Osteoblast (primary cell): ENCODE measurements at regions not wholly inside any gene's neighbourhood (a gene's known extent, or its start where the extent isn't known, plus 50 kb on each side); places are given as distances from the start of the nearest gene placed in this dataset.
A peak's percentile ranks its signal among the peaks of the same experiment; 100 is the strongest.

ENCODE experiments used
- DNase-seq: peaks from one replicate; pipeline ENCODE4 v3.0.0; 2011; ENCODE audit warnings: low spot score, mixed read lengths; ENCODE audit not compliant: insufficient read length; ENCODE audit errors: missing footprints
- H2AFZ ChIP-seq: 2 replicates; pipeline ENCODE4 v1.6.0; 2011; ENCODE audit warnings: mild to moderate bottlenecking, low read length
- H3K27ac ChIP-seq: 2 replicates; pipeline ENCODE4 v1.5.1; 2011; ENCODE audit warnings: mild to moderate bottlenecking, low read depth, low read length, moderate library complexity
- H3K27me3 ChIP-seq: 2 replicates; pipeline ENCODE4 v1.6.0; 2012; ENCODE audit warnings: mild to moderate bottlenecking, control low read depth, inconsistent platforms, low read length, moderate library complexity; ENCODE audit not compliant: insufficient read depth
- H3K36me3 ChIP-seq: 2 replicates; pipeline ENCODE4 v1.5.1; 2011; ENCODE audit warnings: mild to moderate bottlenecking, low read length, control low read depth, moderate library complexity; ENCODE audit not compliant: insufficient read depth
- H3K4me1 ChIP-seq: 2 replicates; pipeline ENCODE4 v1.5.1; 2011; ENCODE audit warnings: mild to moderate bottlenecking, low read length, control low read depth, moderate library complexity; ENCODE audit not compliant: insufficient read depth
- H3K4me2 ChIP-seq: 2 replicates; pipeline ENCODE4 v1.6.0; 2011; ENCODE audit warnings: mild to moderate bottlenecking, low read length; ENCODE audit not compliant: insufficient read depth
- H3K4me3 ChIP-seq: fragments of 200-600 bp; sonication (generic); 3 replicates; pipeline ENCODE4 v1.5.1; 2012; ENCODE audit warnings: mild to moderate bottlenecking, low read length, inconsistent platforms; ENCODE audit not compliant: insufficient read depth
- H3K79me2 ChIP-seq: 2 replicates; pipeline ENCODE4 v1.6.0; 2012; ENCODE audit warnings: mild to moderate bottlenecking, low read length, control low read depth, inconsistent platforms; ENCODE audit not compliant: insufficient read depth
- H3K9me3 ChIP-seq: 2 replicates; pipeline ENCODE4 v1.5.1; 2011; ENCODE audit warnings: low read depth, low read length, control low read depth
- H4K20me1 ChIP-seq: 2 replicates; pipeline ENCODE4 v1.6.0; 2012; ENCODE audit warnings: mild to moderate bottlenecking, low read length, control low read depth; ENCODE audit not compliant: insufficient read depth
- TF ChIP-seq, protein P1 (sequence below): IDR thresholded peaks from 2 replicates; pipeline ENCODE4 v1.5.1; 2011; ENCODE audit warnings: mild to moderate bottlenecking, low read depth, low read length, moderate library complexity; ENCODE audit errors: extremely low read depth

DNA sequence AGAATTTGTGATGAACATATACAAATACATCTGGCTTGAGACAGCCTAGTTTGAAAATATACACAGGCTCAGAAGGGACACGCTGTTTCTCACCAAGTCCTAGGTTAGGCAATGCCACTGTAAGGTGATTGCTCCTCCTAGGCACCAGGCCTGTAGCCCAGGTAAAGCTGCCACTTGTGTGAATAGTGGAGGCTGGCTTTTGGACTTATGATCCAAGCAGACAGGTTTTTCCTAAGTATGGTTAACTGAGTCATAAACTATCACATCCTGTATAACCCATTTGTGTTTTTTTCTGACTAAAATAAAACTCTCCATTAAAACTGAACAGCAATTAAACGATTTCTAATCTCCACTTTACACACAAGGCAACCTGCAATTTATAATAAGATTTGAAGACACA lies 81.0 kb downstream of the SEMA4F start:
- Histone ChIP-seq H3K27me3 (no peaks in the 10 kb centered on the region), H3K4me2 (no peak overlapping the region), H3K27ac (no peak overlapping the region), H3K79me2 (no peaks in the 10 kb centered on the region), H3K9me3 (no peaks in the 10 kb centered on the region), H3K36me3 (no peaks in the 10 kb centered on the region), H3K4me1 (peaks cover 15% of the 10 kb centered on the region), H4K20me1 (no peaks in the 10 kb centered on the region), H2AFZ (peak overlapping the region; percentile 41), H3K4me3 (no peak overlapping the region)
- no peak for DNase-seq
- TF ChIP-seq, protein P1, sequence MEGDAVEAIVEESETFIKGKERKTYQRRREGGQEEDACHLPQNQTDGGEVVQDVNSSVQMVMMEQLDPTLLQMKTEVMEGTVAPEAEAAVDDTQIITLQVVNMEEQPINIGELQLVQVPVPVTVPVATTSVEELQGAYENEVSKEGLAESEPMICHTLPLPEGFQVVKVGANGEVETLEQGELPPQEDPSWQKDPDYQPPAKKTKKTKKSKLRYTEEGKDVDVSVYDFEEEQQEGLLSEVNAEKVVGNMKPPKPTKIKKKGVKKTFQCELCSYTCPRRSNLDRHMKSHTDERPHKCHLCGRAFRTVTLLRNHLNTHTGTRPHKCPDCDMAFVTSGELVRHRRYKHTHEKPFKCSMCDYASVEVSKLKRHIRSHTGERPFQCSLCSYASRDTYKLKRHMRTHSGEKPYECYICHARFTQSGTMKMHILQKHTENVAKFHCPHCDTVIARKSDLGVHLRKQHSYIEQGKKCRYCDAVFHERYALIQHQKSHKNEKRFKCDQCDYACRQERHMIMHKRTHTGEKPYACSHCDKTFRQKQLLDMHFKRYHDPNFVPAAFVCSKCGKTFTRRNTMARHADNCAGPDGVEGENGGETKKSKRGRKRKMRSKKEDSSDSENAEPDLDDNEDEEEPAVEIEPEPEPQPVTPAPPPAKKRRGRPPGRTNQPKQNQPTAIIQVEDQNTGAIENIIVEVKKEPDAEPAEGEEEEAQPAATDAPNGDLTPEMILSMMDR = no peak

DNA sequence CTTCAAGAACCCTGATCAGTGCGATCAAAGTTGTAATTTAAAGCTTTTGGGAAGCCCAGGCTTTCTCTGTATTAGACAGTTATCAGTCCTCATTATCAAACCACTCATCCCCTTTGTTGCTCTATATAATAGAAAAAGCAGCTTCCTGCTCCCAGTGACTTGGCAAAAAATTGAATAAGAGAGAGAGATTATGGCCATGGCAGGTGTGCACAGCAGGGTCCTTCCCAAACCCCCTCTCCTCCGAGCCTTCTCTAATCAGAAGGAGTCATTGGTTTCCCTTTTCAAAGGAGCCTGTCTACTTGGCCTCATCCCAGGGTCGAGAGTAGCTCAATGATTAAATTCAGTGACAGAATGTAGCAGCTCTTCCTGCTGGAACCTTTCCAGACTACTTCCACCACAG lies 81.5 kb downstream of the SEMA4F start:
- Histone ChIP-seq H3K4me1 (peaks cover 21% of the 10 kb centered on the region), H3K79me2 (no peaks in the 10 kb centered on the region), H3K4me2 (no peak overlapping the region), H3K9me3 (no peaks in the 10 kb centered on the region), H3K4me3 (no peak overlapping the region), H3K27ac (no peak overlapping the region), H3K27me3 (no peaks in the 10 kb centered on the region), H3K36me3 (no peaks in the 10 kb centered on the region), H4K20me1 (no peaks in the 10 kb centered on the region), H2AFZ (peak overlapping the region; percentile 41)
- DNase-seq = no peak
- TF ChIP-seq, protein P1 = no peak

- Histone ChIP-seq H3K27me3 (no peaks in the 10 kb centered on the region), H3K9me3 (no peaks in the 10 kb centered on the region), H2AFZ (no peak overlapping the region), H3K27ac (no peak overlapping the region), H3K4me2 (no peak overlapping the region), H3K79me2 (no peaks in the 10 kb centered on the region), H3K4me3 (no peak overlapping the region), H3K36me3 (no peaks in the 10 kb centered on the region), H3K4me1 (peaks cover 31% of the 10 kb centered on the region), H4K20me1 (no peaks in the 10 kb centered on the region)
- no peak for DNase-seq
- TF ChIP-seq, protein P1 = no peak
Observed at GRCh38 chr2:74736589-74736988, 82.5 kb downstream of the SEMA4F start.

GRCh38 chr2:74738586-74738985 lies 84.5 kb downstream of the SEMA4F start:
- DNase-seq = no peak
- no peaks in the 10 kb centered on the region for H3K9me3 ChIP-seq
- no peaks in the 10 kb centered on the region for H3K79me2 ChIP-seq
- H3K4me1 ChIP-seq = peaks cover 36% of the 10 kb centered on the region
- no peak overlapping the region for H3K4me2 ChIP-seq
- no peak overlapping the region for H2AFZ ChIP-seq
- no peak overlapping the region for H3K4me3 ChIP-seq
- H3K36me3 ChIP-seq = no peaks in the 10 kb centered on the region
- no peak overlapping the region for H3K27ac ChIP-seq
- H4K20me1 ChIP-seq = no peaks in the 10 kb centered on the region
- no peaks in the 10 kb centered on the region for H3K27me3 ChIP-seq
- TF ChIP-seq, protein P1 = no peak
